WI38 (cell line): ENCODE measurements at regions not wholly inside any gene's neighbourhood (a gene's known extent, or its start where the extent isn't known, plus 50 kb on each side); places are given as distances from the start of the nearest gene placed in this dataset.

ENCODE experiments used
- H3K4me3 ChIP-seq: 2 replicates; pipeline ENCODE4 v1.5.1; 2011; ENCODE audit warnings: low read depth, mild to moderate bottlenecking, control low read depth, low read length
- TF ChIP-seq, protein P1 (sequence below): IDR thresholded peaks from 2 replicates; pipeline ENCODE4 v1.5.1; 2012; ENCODE audit warnings: low read depth, mild to moderate bottlenecking, control low read depth, low read length

DNA sequence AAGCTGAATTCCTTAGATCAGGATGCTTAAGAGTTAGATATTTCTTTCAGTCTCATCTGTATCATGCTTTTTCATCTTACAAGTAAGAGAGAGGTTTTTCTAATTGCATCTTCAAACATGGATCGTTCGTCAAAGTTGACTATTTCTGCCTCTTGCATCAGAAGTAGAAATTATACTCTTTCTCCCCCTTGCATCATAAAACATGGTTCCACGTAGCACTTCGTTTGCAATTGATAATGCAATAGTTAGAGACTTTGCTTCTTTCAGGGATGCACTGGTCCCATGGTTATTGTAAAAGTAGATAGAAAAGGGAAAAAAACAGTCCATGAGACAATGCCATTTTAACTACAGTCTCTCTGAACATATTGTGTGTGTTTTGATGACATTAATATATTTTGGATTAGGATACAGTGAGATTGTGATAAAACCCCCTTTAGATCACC, 75.1 kb upstream of the PARD3B start:
- no peak overlapping the region for H3K4me3 ChIP-seq
- TF ChIP-seq, protein P1, sequence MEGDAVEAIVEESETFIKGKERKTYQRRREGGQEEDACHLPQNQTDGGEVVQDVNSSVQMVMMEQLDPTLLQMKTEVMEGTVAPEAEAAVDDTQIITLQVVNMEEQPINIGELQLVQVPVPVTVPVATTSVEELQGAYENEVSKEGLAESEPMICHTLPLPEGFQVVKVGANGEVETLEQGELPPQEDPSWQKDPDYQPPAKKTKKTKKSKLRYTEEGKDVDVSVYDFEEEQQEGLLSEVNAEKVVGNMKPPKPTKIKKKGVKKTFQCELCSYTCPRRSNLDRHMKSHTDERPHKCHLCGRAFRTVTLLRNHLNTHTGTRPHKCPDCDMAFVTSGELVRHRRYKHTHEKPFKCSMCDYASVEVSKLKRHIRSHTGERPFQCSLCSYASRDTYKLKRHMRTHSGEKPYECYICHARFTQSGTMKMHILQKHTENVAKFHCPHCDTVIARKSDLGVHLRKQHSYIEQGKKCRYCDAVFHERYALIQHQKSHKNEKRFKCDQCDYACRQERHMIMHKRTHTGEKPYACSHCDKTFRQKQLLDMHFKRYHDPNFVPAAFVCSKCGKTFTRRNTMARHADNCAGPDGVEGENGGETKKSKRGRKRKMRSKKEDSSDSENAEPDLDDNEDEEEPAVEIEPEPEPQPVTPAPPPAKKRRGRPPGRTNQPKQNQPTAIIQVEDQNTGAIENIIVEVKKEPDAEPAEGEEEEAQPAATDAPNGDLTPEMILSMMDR = no peak

DNA sequence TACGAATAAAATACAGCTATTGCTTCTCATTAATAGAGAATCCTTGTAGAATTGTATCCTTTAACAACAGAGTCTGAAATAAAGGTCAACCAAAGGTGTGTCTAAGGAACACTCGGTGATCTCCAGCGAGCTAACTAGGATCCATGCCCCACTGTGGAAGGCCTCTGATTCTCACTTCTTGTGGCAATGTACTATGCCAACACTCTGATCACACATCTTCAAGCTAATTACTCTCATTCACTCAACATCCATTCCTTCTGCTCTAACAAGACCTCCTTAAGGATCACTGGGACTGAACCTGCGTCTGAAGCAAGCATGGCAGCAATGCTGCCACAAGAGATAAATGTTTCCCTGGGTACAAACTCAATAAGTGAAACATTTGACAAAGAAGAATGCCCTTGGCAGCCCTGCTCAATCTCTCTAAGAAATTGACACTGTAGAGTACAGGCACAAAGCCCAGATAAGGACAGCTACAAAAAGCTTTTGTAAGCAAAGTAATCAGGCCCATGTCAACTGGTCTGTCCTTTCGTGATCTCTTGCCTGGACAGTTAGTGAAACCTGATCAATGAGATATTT, 74.6 kb upstream of the PARD3B start:
- TF ChIP-seq, protein P1 = no peak
- H3K4me3 ChIP-seq = no peak overlapping the region

DNA sequence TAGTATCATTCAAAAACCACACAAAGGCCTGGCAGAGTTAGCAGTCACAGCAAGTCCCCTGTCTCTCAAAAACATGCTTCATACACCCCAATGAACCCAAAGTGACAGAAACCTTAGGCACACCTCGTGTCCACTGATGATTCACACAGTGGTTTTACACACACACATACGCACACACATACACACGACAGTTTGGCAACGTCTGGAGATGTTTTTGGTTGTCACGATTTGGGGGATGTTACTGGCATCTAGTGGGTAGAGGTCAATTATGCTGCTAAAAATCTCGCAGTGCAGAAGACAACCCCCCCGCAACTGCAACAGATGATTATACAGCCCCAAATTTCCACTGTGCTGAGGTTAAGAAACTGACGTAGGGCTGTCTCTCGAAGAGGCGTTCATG, 72.9 kb upstream of the PARD3B start:
- H3K4me3 ChIP-seq = no peak overlapping the region
- TF ChIP-seq, protein P1 = no peak

DNA sequence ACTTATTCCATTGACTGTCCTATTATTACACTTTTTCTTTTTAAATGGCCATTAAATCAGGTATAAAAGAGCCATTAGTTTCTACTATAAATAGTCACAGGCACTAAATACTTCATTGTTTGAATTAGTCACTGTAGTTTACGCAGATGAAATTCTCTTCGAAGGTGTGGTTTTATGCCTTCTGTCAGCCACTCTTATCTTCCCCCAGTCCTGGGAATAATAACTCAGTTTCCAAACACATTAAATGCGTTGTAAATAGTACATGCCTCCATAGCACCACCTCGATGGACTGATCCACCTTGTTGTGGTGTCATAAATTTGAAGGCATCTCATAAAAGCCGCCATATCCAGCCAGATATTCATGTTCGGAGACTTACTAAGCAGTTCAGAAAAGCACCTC, 72.1 kb upstream of the PARD3B start:
- TF ChIP-seq, protein P1 = no peak
- no peak overlapping the region for H3K4me3 ChIP-seq

DNA sequence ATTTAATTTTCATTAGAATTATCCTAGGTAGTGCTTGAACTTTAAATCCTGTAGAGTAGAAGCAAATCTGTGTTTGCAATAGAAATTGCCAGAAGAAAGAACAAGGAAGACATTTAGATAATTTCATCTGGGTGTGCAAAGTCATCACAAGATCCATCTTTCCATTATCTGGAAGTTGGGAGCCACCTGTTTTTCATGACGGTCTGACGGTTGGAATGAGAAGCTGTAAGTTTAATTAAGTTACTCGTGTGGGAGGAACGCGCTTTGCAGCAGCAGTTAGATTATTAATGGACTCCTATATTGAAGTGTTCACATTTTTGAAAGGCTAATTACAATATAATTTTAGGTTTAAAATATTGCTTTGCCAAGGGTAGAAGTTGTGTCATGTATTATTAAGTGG, 69.9 kb upstream of the PARD3B start:
- no peak overlapping the region for H3K4me3 ChIP-seq
- TF ChIP-seq, protein P1 = no peak

DNA sequence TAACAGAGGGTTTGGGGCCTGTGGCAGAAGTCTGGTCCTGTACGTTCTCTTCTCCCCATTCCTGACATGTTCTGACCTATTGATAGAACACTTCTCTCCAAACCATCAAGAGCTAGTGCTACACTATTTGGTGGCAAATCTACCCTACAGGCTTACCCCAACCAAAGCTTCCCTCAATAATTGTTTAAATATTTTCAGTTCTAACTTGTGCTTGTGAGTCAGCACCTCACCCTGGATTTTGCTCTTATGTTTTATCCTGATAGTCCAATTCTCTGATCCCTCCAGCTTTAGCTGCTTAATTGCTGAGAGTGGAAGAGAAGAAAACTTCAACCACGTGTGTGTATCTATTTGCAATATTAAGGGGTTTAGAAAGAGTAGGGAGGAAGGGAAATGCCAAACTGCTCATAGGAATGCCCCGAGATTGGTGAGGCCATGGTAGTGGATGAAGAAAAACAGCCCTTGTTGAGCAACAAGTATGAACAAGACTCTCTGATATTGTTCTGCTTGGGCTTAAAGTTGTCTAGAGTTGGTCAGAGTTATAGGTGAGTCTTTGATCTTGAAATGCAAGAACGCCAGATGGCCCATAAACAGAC, 67.8 kb upstream of the PARD3B start:
- H3K4me3 ChIP-seq = no peak overlapping the region
- TF ChIP-seq, protein P1 = no peak

DNA sequence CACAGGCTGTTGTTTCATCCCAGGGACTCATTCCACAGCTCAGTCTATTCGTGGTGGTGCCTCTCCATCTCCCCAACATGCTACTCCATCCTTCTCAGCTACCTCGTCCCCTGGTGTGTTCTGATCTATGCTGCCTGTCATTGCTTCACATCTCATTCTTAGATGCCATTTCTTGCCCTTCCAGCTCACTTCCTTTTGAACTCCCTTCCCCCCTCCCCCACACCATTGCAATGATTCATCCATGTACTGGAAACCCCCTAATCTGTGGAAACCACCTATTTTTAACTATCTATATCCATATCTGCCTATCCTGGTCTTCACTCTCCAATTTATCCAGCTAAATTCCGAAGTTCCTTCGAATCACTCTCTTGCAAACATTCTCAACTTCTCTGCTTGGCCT, 65.7 kb upstream of the PARD3B start:
- H3K4me3 ChIP-seq = no peak overlapping the region
- TF ChIP-seq, protein P1 = no peak
